Glomerular visceral epithelial cell (primary cell): ENCODE measurements at regions not wholly inside any gene's neighbourhood (a gene's known extent, or its start where the extent isn't known, plus 50 kb on each side); places are given as distances from the start of the nearest gene placed in this dataset.
"Not testable (repeated sequence)": the region's sequence is repeated elsewhere in the genome, so short reads cannot be mapped to it uniquely, and the experiment has no call there.

ENCODE experiments used
- DNase-seq: peaks from one replicate; pipeline ENCODE4 v3.0.0-alpha.2; 2016; ENCODE audit errors: extremely low spot score

DNA sequence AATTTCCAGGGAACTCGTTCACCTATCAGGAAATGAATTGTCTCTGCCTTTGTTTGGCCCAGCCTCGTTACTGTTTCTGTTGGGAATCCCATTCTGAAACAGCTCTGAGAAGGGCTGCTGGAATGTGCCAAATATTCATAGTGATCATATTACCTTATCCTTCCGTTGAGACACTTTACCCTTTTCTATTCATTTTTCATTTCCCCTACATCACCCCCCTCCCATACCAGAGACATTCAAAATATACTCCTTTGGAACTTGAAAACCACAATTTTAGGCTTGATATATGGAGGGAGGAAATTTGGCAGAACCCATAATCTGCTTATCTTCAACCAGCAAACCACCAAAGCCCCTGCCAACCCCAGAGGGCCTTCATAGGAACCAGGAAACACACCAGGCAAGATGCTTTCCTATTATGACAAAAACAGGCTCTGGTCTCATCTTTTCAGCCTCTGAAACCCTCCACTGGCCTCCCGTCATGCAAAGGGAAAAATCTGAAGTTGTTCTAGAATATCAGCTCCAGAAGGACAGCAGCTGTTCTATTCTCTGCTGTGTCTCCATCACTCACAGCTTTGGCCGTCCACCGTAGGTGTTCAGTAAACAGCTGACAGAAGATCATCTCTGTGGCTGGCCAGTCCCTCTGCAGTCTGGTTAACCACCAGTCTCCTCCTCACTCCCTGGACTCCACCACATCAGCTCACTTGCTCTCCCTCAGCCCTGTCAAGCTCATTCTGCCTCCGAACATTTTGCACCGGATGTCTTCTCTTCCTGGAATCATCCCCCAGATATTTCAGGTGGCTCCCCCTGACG, 217.2 kb upstream of the WWC1 start:
- DNase-seq, result no peak

DNA sequence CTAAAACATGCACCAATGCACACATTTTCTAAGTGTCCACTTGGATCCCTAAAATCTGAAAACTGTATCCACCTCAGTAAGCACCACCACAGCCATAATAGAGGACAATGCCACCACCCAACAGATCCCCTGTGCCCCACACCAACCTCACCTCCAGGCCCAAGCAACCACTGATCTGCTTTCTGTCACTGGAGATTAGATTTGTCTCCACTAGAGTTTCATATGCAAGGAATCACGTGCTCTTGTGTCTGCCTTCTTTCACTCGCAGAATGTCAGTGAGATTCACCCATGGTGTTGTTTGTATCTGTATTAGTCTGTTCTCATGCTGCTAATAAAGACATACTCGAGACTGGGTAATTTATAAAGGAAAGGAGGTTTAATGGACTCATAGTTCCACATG, 216.1 kb upstream of the WWC1 start:
- DNase-seq, result no peak

DNA sequence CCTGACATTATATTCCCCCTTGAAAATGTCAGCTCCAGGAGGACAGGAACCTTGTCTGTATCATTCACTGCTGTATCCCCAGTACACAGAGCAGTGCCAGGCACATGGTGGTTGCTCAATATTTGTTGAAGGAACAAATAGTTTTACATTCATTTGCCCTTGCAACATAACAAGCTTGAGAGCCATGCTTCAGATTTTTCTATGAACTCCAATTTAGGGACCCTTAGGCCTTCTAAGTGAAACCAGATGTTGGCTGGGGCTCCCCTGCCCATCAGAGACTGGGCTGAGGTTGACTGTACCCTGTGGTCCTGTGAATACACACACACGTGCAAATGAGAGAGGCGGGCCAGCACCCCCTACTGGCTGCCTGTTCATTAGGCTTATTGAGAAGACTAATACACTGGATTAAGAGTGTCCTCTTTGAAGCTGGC, 214.9 kb upstream of the WWC1 start:
- no peak for DNase-seq

DNA sequence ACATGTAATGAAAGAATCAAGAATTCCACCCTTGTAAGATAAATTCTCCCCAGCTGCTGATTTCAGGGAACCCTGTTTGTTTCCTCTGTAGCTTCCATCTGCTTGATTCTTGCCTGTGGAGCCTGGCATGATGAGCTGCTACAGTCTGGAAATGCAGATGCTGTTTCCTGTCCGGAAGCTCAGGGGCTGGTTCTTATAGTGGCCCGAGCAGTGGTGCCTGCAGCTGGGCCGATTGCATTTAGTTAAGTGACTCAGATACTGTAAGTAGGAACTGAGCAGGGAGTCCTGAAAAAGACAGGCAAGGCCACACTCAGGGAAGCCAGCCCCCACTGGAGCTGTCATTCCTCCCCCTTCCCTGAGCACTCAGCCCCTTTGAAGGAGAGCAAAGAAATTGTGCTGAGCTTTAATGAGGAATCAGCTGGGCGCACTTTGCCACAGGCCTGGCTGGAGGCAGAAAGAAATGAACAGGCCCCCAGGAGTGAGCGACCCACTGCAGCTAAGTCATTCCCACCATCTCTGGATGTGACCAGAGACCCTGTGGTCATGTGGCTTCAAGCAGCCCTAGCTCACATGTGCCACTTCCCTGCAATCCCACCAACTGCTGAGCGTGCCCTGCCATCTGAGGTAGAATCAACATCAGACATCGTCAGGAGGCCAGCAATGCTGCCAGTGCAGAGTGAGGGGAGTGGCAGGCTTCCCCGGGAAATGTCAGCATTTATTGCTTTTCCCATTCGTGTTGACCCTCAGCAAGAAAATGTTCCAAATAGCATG, 206.0 kb upstream of the WWC1 start:
- DNase-seq, result peak; percentile 46

DNA sequence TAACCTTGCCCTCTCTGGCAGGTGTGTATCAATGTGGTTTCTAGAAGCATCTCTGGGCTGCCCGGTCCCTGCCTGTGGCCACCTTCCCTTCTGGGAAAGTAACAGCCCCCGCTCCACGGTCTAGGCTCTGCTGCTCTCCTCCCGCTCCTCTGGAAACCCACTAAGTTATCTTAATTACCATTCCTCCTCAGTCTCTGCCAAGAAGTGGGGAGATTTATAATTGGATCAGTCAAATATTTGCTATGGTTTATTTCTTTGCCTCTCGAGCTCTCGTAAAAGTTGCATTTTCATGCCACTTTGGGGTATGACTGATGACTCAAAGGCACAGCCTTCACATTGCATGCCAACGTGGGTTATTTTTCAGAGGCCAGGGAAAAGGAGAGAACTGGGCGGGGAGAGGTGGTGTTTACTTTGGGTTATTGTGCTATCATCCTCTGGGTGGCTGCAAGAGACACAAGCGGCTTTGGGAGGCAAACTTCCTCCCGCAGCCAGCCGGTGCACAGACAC, 205.3 kb upstream of the WWC1 start:
- DNase-seq, result peak; percentile 76

DNA sequence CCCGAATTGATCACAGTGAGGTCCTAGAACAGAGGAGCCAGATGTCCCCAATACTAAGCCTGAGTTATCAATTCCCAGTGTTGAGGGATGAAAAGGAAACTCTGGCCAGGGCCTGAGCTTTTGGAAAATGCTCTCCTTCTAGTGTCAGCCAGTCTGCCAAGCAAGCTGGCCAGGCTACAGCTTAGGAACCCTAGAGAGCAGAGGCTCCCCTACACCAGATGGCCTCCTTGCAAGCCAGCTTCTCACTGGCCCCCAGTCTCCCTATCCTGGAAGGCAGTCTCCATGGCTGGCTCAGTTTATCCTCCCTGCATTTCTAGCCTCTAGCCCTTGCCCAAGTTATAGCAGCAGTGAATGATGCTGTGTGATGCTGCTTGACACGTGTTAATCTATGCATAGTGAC, 204.7 kb upstream of the WWC1 start:
- no peak for DNase-seq

DNA sequence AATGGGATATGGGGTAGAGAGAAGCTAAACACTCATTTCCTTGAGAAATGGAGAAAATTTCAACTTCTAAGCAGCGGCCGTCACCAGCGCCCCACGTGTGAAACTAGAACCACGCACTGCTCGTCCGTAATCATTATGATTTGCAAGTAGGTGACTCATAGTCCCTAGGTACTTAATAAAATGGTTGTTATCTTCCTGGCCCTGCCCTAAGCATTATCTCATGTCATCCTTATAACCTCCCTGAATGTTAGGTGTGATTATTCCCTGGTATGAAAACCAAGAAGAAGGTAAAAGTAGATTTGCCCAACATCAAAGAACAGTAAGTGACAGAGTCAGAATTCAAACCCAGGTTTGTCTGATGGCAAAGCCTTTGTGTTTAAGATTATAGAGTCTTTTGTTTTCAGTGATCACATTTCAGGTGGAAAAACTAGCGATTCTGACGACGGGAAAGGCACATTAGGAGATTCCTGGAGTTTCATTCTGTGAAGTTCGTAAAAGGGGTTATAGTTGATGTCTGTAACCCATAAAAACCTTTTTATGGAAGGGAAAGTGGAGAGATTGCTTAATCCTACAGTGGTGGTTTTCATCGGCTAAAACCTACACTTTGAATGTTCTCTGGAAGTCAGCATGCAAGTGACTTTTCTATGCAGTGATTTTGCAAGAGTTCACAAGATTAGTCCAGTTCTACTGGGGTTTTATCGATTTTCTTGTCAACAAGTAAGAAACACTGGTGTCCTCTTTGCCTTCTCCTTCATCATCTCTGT, 202.9 kb upstream of the WWC1 start:
- DNase-seq, result no peak

DNA sequence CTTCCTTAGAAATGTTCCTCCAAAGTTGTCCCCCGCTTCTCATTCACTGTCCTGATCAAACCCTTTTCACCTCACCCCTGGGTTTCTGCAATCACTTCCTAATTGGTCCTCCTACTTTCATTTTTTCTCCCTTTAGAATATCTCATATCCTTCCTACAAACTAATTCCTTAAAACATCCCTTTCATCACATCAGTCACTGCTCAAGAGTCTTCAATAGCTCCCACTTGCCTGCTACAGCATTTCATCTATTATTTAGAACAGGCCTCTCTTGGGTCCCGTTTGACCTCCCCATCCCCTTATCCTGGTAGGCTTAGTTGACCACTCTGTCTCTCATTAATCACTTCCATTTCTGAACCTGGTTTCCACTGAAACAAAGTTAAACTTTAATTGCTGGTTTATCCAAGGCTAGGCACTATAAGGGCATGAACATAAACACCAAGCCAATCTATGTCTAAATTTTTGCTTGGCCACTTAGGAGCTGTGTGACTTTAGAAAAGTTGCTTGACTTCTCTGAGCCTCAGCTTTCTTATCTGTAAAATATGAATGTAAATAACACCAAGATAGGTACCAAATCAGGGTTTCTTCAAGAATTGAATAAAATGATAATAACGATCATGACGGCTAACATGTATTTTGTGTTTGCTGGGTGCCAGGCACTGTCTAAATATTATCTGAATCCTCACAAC, 202.1 kb upstream of the WWC1 start:
- no peak for DNase-seq

DNA sequence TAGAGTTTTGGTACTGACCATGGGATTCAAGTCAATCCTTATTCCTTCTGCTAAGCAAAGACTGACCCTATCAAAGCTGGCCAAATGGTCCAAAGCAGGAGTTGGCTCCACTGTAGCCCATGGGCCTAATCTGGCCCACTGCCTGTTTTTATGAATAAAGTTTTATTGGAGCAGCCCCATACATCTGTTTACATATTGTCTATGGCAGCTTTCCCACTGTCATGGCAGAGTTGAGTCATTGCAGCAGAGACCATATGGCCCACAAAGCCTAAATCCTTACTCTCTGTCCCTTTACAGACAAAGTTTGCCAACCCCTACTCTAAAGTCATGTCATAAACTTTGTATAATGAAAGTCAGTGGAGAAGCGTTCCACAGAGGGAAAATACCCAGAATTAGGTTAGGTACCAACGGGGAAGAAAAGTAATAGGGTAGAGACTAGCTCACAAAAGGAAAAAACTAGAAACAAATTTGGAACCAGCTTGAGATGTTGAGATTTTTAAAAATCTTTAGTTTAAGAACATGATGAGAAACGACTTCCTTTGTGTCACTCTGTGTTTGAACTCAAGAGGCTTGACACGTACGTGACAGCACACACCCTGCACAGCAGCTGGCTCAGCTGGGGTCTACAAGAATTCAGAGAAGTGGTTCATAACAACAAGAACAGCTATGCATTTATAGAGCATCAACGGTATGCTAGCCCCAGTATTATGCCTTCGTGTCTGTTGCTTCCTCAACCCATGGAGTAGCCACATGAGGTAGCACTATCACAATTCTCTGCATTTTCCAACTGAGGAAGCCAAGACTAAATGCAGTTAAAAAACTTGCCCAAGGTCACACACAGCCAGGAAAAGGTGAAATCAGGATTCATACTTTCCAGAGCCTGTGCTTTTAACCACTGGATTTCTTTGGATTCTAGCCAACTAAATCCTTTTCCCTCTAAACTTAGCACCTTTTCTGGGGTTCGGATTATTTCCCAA, 198.9 kb upstream of the WWC1 start:
- DNase-seq, result no peak

DNA sequence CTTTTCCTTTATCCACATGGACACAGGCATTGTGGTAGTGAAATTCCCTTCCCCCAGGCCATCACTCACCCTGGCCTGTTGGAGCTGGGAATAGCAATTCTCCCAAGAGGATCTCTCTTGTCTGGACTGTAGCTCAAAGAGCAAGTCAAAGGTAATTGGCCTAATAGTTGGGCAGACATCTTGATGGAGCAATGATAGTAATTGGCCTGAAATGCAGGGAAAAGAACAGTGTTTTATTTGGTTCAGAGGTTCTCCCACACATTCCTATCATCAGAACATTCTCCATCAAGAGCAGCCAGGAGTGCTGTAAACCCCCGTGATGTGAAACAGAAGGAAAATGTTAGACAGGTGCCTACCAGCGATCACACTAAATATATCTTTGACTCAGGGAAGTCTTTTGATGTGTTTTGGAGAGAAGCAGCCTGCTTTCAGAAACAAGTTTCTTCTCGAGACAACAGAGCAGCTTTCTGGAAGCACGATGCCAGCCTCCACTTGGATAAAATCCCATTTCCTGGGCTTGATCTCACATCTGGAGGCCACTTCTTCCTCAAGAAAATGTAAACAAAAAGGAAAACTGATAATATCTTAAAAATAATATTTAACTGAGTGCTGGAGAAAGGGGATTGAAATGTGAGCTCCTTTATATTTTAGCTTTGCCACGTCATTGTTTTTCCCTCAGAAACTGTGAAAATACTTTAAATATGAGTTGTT, 198.1 kb upstream of the WWC1 start:
- DNase-seq, result no peak

DNA sequence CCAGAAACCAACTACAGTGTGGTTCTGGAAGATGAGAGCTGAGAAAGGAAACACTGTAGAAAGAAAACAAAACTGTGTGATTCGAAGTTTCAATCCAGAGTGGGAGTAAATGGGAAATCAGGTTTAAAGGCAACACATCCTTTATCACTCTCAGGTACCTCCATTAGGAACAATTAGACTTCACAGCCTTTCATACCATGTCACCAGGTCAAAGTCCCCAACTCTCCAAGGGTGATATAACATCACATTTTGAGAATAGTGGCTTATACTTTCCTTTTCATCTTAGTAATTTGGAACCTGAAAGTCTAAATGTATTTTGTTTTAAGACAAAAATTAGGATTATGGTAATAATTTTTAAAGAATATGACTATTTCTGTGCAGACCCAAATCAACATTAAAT, 194.9 kb upstream of the WWC1 start:
- DNase-seq, result no peak

DNA sequence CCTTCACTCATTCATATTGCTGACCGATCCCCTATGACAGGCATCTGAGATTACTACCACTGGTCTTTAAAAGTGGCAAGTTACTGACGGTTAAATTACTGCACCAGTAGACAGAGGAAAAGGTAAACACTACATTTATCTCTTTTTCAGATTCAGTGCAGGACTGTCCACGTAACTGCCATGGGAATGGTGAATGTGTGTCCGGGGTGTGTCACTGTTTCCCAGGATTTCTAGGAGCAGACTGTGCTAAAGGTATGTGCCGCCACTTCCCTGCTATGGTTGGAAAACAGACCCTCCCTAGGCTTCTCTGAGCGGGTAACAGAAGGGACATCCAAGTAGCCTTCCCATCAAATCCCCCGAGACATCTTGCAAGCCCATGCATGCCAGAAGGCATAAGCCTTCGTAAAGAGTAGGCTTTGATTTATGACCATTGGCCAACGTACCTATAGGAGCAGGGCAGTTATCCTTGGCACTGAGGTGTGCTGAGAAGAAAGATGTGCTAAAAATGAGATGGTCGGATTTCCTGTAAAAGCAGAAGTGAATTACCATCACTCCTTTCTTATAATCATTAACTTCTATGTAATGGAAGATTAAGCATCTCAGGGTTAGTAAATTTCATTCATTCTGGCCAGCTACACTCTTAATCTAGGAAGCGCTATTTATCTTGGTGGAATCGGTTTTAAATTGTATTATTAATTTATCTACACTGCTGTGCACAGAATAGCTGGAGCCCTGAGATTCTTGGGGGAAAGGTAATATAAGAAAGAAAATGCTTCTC, 193.4 kb upstream of the WWC1 start:
- DNase-seq, result no peak

DNA sequence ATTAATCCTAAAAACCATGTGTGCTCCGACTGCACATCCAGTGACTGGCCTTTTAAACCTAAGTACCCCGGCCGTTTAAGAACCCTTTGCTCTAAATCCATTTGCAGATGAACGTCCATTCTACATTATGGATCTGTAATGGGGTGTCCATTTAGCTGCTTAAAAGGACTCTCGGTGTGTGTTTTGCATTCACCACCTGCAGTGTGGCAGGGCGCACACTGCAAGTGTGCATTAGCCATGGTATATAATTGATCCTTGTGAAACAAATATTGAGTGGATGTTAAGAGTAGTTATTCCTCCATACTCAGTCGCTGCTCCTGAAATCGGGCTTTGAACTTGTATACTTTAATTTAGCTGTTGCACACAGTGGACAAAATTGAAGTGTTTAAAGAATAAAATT, 190.1 kb upstream of the WWC1 start:
- DNase-seq, result no peak

DNA sequence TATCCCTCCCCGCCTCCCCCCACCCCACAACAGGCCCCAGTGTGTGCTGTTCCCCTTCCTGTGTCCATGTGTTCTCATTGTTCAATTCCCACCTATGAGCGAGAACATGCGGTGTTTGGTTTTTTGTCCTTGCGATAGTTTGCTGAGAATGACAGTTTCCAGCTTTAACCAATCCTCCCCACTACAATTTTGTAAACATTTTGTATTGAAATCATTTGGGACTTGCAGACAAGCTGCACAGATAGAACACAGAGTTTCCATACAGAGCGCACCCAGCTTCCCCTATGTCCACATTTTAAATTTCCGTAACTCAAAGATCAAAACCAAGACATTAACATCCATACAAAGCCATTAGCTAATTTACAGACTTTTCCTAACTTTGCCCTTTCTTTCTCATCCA, 188.4 kb upstream of the WWC1 start:
- DNase-seq, result not testable (repeated sequence)

DNA sequence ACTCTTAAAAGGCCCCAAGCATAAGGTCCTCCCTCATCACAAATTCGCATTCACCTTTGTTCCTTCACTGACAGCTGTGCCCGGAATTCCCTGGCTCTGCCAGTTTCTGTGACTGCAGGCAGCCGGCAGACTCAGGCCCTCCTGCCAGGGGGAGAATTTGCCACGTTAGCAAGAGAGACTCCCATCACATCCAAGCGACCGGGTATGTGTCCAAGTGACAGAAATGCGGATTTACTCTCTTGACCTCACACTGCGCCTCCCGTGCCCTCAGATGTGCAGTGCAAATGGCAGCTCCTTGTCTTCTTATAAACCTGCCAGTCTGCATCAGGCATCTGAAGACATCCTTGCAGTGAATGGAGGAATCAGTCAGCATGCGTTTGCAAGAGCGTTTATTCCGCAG, 187.1 kb upstream of the WWC1 start:
- DNase-seq, result no peak

DNA sequence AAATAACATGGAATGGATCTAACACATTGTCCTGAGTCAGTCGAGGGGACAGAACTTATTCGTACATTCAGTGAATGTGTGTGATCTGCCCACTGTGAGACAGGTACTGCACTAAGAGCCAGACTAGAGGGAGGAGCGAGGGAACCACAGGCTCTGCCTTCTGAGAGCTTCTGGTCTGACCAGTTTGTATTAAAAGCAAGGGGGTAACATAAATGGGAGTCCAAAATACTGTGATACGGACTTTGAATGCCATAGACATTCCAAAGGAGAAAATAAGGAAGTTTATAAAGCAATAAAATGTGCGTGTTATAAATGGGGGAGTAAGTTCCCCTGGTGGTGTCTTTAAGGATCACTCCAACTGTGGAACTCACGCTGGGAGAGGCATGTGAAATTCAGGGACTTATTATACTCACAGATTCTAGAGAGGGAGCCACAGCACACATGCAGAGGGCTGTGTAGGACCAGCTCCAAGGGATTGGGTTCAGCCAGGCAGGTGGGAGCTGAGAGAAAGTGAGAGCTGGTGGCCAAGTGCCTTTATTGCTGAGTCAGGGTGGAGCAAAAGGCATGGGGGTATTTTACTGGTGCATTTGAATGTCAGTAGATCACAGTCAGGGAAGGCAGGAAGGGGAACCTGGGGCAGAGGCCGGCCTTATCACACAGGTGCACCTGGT, 186.5 kb upstream of the WWC1 start:
- peak; percentile 28 for DNase-seq

DNA sequence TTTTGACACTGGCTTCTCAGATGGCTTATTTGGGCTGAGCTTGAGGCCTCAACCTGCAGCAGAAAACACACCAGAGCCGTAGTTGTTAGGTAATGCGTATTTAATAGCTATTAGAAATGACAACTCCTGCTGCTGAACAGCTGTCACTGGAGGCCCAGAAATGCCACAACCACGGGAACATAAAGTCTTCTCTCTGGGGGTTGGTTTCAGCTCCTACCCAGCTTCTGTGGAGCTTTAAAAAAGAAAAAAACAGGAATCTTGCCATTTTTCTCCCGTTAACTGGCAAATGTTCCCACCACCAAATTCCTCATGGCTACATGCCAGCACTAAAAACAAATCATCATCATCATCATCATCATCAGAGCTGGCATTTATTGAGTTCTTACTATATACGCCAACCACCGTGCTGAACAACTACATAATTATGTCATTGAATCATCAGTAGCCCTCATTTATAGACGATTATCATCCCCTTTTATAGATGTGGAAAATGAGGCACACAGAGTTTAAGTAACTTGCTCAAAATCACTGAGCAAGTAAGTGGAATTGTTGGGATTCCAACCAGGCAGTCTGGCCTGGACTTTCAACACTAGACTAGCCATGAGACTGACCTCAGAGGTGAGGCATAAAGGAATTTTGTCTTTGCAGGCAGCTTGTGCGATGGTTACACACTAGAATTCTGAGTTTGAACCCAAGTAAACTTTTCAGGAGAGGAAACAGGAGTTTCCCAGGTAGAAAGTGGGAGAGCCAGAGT, 185.3 kb upstream of the WWC1 start:
- peak; percentile 84 for DNase-seq

DNA sequence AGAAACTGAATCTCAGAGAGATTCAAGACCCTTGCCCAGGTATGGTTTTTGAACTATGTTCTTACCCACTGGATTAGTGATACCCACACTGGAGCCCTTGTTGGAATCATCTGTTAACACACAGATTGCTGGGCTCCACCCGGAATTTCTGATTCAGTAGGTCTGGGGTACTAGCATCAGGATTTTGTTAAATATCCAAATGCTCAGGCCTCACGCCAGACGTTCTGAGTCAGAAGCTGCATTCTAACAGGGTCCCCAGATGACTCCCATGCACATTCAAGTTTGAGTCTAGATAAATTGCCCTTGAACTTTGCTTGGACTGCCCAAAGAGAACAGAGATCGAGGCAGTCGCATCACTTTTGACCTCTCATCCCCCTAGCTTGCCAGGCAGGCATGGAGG, 182.0 kb upstream of the WWC1 start:
- no peak for DNase-seq
